Epithelial cell of proximal tubule (primary cell): ENCODE measurements at regions not wholly inside any gene's neighbourhood (a gene's known extent, or its start where the extent isn't known, plus 50 kb on each side); places are given as distances from the start of the nearest gene placed in this dataset.

ENCODE experiments used
- DNase-seq: peaks from one replicate; pipeline ENCODE4 v3.0.0-alpha.2; 2011; ENCODE audit warnings: low read depth
- H3K4me3 ChIP-seq: 2 replicates; pipeline ENCODE4 v1.5.1; 2011; ENCODE audit warnings: low read depth, mild to moderate bottlenecking, low read length
- TF ChIP-seq, protein P1 (sequence below): conservative IDR thresholded peaks from 2 replicates; pipeline ENCODE4 v1.5.1; 2012; ENCODE audit warnings: low read depth, mild to moderate bottlenecking, low read length

DNA sequence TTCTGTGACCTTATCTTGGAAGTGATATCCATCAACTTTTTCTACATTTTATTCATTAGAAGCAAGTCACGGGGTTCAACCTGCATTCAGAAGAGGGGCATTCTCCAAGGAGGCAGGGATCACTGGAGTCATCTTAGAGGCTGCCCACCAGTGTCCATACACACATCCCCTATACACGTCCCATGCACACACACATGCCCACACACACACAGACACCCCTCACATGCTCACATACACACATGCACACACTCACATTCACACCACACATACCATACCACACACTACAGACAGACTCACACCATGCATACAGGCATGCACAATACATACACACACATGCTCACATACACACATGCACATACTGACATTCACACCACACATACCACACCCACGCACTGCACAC lies 884.7 kb downstream of the TBC1D22A start:
- TF ChIP-seq, protein P1, sequence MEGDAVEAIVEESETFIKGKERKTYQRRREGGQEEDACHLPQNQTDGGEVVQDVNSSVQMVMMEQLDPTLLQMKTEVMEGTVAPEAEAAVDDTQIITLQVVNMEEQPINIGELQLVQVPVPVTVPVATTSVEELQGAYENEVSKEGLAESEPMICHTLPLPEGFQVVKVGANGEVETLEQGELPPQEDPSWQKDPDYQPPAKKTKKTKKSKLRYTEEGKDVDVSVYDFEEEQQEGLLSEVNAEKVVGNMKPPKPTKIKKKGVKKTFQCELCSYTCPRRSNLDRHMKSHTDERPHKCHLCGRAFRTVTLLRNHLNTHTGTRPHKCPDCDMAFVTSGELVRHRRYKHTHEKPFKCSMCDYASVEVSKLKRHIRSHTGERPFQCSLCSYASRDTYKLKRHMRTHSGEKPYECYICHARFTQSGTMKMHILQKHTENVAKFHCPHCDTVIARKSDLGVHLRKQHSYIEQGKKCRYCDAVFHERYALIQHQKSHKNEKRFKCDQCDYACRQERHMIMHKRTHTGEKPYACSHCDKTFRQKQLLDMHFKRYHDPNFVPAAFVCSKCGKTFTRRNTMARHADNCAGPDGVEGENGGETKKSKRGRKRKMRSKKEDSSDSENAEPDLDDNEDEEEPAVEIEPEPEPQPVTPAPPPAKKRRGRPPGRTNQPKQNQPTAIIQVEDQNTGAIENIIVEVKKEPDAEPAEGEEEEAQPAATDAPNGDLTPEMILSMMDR: no peak
- no peak for DNase-seq
- H3K4me3 ChIP-seq: no peak overlapping the region

DNA sequence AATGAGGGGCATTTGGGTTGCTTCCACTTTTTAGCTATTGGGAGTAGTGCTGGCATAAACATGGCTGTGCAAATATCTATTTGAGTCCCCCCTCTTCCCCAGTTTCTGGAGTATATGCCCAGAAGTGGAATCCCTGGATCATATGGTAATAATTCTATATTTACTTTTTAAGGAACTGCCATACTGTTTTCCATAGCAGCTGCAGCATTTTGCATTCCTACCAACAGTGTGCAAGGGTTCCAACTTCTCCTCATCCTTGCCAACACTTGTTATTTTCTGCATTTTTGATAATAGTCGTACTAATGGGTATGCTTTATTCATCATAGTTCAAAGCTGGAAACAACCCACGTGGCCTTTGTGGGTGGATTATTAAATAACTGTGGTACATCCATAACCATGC lies 883.5 kb downstream of the TBC1D22A start:
- H3K4me3 ChIP-seq: no peak overlapping the region
- DNase-seq: no peak
- TF ChIP-seq, protein P1: no peak

DNA sequence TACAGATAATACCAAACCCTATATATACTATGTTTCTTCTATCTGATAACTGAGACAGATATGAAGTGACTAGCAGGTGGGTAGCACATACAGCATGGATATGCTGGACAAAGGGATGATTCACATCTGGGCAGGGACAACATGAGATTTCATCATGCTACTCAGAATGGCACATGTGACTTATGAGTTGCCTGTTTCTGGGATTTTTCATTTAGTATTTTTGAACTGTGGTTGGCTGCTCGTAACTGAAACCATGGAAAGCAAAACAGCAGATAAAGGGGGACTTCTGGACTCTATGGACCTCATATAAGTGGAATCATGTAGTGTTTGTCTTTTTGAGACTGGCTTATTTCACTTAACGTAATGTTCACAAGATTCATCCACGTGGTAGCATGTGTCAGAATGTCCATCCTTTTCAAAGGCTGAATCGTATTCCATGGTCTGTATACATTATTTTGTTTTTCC lies 883.0 kb downstream of the TBC1D22A start:
- no peak overlapping the region for H3K4me3 ChIP-seq
- DNase-seq: no peak
- TF ChIP-seq, protein P1: no peak

DNA sequence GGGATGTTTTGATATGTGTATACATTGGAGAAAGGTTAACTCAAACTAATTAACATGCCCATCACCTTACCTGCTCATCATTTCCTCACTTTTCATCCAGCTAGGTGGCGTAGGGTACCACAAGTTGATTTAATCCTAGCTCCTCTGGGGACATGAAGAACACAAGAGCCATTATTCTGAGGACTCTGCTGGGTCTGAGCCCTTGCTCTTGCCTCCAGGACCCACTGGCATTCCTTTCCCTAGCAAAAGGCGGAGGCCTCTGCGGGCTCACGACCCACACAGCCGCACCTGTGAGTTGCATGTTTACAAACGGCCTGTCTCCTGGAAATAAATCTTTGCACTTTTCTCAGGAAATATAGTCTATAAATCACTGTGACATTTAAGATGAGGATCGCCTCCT lies 871.9 kb downstream of the TBC1D22A start:
- H3K4me3 ChIP-seq: no peak overlapping the region
- no peak for DNase-seq
- TF ChIP-seq, protein P1: no peak

DNA sequence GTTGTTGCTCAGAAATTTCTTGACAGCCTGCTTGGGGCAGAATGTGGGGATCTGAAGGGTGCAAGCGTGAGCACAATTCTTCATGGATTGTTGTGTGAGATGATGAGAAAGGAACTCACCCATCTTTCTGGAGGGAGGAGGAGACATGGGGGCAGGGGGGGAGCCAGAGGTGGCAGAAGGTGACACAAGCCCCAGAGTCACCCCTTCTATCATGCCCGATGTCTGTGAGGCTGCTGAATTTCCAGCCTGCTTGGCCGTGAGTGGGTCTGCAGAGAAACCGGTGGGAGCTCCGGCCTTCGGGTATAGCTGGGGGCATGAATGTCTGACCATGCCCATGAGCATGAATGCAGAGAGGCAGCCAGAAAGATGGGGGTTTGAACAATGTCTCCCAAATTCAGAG lies 870.7 kb downstream of the TBC1D22A start:
- no peak overlapping the region for H3K4me3 ChIP-seq
- TF ChIP-seq, protein P1: no peak
- DNase-seq: no peak

DNA sequence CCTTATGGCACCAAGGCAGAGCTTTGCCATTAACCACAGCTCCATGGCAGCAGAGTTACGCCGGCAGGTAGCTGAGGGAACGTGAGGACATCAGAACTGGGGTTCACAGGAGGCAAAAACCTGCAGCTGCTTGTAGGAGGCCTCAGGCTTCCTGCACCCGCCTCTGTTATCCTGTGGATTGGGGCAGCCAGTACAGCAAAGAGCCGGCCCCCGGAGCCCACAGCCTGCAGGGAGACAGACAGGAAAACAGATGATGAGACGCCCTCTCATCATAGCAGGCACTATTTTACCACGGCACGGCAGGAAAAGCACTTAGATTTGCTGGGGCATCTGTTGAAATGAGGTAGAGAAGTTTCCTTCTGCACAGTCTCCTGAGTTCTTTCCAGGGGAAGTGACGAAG lies 870.3 kb downstream of the TBC1D22A start:
- H3K4me3 ChIP-seq: no peak overlapping the region
- DNase-seq: no peak
- TF ChIP-seq, protein P1: no peak

DNA sequence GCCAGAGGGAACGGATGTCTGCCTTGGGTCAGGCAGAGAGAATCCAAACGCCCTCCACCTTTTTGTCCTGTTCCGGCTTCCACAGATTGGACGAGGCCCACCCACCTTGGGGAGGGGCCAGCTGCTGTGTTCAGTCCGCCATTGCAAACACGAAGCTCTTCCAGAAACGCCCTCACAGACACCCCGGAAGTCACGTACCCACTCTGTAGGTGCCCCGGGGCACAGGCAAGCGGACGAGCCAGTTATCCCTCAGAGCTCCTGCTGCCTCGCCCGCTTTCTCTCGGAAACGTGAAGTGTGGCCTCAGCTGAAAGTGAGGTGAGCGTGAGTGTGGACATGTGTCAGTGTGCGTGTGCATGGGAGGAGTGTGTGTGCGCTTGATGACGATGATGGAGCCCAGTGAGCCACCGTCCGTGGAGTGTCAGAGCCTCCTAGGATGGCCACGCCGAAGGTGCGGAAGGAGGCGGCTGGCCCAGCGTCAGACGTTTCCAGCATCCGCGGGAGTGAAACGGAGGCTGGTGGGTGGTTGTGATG lies 869.2 kb downstream of the TBC1D22A start:
- DNase-seq: no peak
- no peak overlapping the region for H3K4me3 ChIP-seq
- TF ChIP-seq, protein P1: no peak
